ENCODE measurements at regions not wholly inside any gene's neighbourhood (a gene's known extent, or its start where the extent isn't known, plus 50 kb on each side); places are given as distances from the start of the nearest gene placed in this dataset.

GRCh38 chr5:74310997-74311930 lies 329.3 kb downstream of the ENC1 start:
- H3K4me1 Mint-ChIP-seq, result peaks cover 35% of the 10 kb centered on the region
- no peaks in the 10 kb centered on the region for H3K79me2 ChIP-seq (ENCODE audit: low read depth)
- peak overlapping the region; percentile 1 for H2AFZ ChIP-seq (replicated peaks)
- H3K4me1 ChIP-seq, result peaks cover 5% of the 10 kb centered on the region
- H3K9ac ChIP-seq, result no peak overlapping the region
- no peaks in the 10 kb centered on the region for H3K9me3 Mint-ChIP-seq
- no peak for DNase-seq (ENCODE audit: low spot score)
- H3F3A ChIP-seq (ENCODE audit: low read depth), result no peaks in the 10 kb centered on the region
- no peak overlapping the region for H3K4me3 ChIP-seq
- H3K27ac Mint-ChIP-seq, result peak overlapping the region; percentile 29
- no peak overlapping the region for H3K4me3 Mint-ChIP-seq
- H3K4me2 ChIP-seq, result no peak overlapping the region
- TF ChIP-seq EZH2 (IDR thresholded peaks at IDR 0.05), result no peak
- no peak for TF ChIP-seq EZH2phosphoT487 (IDR thresholded peaks at IDR 0.05)
- TF ChIP-seq CTCF (IDR thresholded peaks at IDR 0.05), result no peak
- H3K27me3 Mint-ChIP-seq (ENCODE audit: insufficient read depth, low read depth), result peaks cover 7% of the 10 kb centered on the region
- no peaks in the 10 kb centered on the region for H3K36me3 ChIP-seq
- H3K9me3 ChIP-seq (ENCODE audit: low read depth), result no peaks in the 10 kb centered on the region
- H3K27ac ChIP-seq, result no peak overlapping the region
- H4K20me1 ChIP-seq (ENCODE audit: low read depth), result no peaks in the 10 kb centered on the region
- H3K27me3 ChIP-seq, result no peaks in the 10 kb centered on the region
- no peaks in the 10 kb centered on the region for H3K36me3 Mint-ChIP-seq

DNA sequence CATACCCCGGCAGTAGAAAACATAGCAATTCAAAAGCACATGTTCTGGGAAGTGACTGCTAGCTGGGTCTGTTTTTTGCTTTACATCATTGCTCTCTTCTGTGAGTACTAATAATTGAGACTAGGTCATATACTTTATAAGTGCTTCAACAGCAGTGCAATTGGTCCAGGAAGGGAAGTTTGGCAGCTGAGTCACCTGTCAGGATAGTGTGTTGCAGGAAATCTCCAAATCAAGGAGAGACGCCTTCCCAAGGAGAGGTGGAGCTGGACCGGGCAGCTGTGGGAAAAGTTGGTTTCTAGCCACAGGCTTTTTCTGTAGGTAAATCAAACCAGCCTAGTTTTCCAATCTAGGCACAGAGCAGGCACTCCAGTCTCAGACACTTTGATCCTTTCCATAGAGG lies 330.1 kb downstream of the ENC1 start:
- Histone ChIP-seq H3K9me3 (ENCODE audit: low read depth) (no peaks in the 10 kb centered on the region), H2AFZ (replicated peaks) (no peak overlapping the region), H3K27me3 (no peaks in the 10 kb centered on the region), H3K4me1 (peaks cover 5% of the 10 kb centered on the region), H3K79me2 (ENCODE audit: low read depth) (no peaks in the 10 kb centered on the region), H3K9ac (no peak overlapping the region), H3K4me3 (no peak overlapping the region), H3K27ac (no peak overlapping the region), H3F3A (ENCODE audit: low read depth) (no peaks in the 10 kb centered on the region), H4K20me1 (ENCODE audit: low read depth) (no peaks in the 10 kb centered on the region), H3K4me2 (no peak overlapping the region), H3K36me3 (no peaks in the 10 kb centered on the region)
- DNase-seq (ENCODE audit: low spot score), result no peak
- no peak for TF ChIP-seq EZH2 (IDR thresholded peaks at IDR 0.05)
- no peak for TF ChIP-seq EZH2phosphoT487 (IDR thresholded peaks at IDR 0.05)
- TF ChIP-seq CTCF (IDR thresholded peaks at IDR 0.05), result no peak
- Mint-ChIP-seq H3K27ac (no peak overlapping the region), H3K4me1 (peaks cover 27% of the 10 kb centered on the region), H3K36me3 (no peaks in the 10 kb centered on the region), H3K4me3 (no peak overlapping the region), H3K27me3 (ENCODE audit: insufficient read depth, low read depth) (peaks cover 7% of the 10 kb centered on the region), H3K9me3 (no peaks in the 10 kb centered on the region)

- no peak for DNase-seq (ENCODE audit: low spot score)
These were observed 331.5 kb downstream of the ENC1 start for GRCh38 chr5:74309050-74309449.

More at GRCh38 chr5:74309050-74309449, 331.5 kb downstream of the ENC1 start:
- H3K4me3 ChIP-seq, result no peak overlapping the region
- no peaks in the 10 kb centered on the region for H3K9me3 ChIP-seq (ENCODE audit: low read depth)
- no peaks in the 10 kb centered on the region for H4K20me1 ChIP-seq (ENCODE audit: low read depth)
- H3K9me3 Mint-ChIP-seq, result no peaks in the 10 kb centered on the region
- no peaks in the 10 kb centered on the region for H3F3A ChIP-seq (ENCODE audit: low read depth)
- no peaks in the 10 kb centered on the region for H3K36me3 ChIP-seq
- no peaks in the 10 kb centered on the region for H3K27me3 ChIP-seq
- H3K4me1 ChIP-seq, result peaks cover 5% of the 10 kb centered on the region
- no peak overlapping the region for H3K27ac ChIP-seq
- H2AFZ ChIP-seq (replicated peaks), result no peak overlapping the region
- no peak overlapping the region for H3K9ac ChIP-seq
- peaks cover 5% of the 10 kb centered on the region for H3K27me3 Mint-ChIP-seq (ENCODE audit: insufficient read depth, low read depth)
- H3K79me2 ChIP-seq (ENCODE audit: low read depth), result no peaks in the 10 kb centered on the region
- H3K36me3 Mint-ChIP-seq, result no peaks in the 10 kb centered on the region
- peaks cover 32% of the 10 kb centered on the region for H3K4me1 Mint-ChIP-seq
- no peak for TF ChIP-seq EZH2 (IDR thresholded peaks at IDR 0.05)
- no peak for TF ChIP-seq CTCF (IDR thresholded peaks at IDR 0.05)
- TF ChIP-seq EZH2phosphoT487 (IDR thresholded peaks at IDR 0.05), result no peak
- no peak overlapping the region for H3K4me2 ChIP-seq
- H3K4me3 Mint-ChIP-seq, result no peak overlapping the region
- no peak overlapping the region for H3K27ac Mint-ChIP-seq
